ENCODE measurements at regions not wholly inside any gene's neighbourhood (a gene's known extent, or its start where the extent isn't known, plus 50 kb on each side); places are given as distances from the start of the nearest gene placed in this dataset.

GRCh38 chr9:105141146-105141975, 103.1 kb upstream of the SLC44A1 start:
- POLR2A ChIA-PET, result no interaction called here
- no peaks in the 10 kb centered on the region for H4K20me1 ChIP-seq (ENCODE audit: insufficient read depth)
- H3F3A ChIP-seq (replicated peaks; ENCODE audit: insufficient read depth), result no peaks in the 10 kb centered on the region
- H2AFZ ChIP-seq (ENCODE audit: low read depth), result no peak overlapping the region
- peaks cover 0 to 7% of the 10 kb centered on the region in 2 experiments; a peak in 1 of 4 replicates for H3K4me1 ChIP-seq (ENCODE audit: control insufficient read depth in 1 of 2, insufficient read depth in 2 of 2, low read depth in 1 of 2, low read length in 1 of 2)
- no peaks in the 10 kb centered on the region for H3K27me3 ChIP-seq (ENCODE audit: insufficient read depth)
- no peak overlapping the region for H3K9ac ChIP-seq
- H3K4me2 ChIP-seq, result no peak overlapping the region
- H3K27ac ChIP-seq (ENCODE audit: low read depth in 2 of 2, low read length in 1 of 2), result no peak overlapping the region
- no peaks in the 10 kb centered on the region for H3K9me3 ChIP-seq
- no peak for TF ChIP-seq RAD21 (IDR thresholded peaks at IDR 0.05; ENCODE audit: low read length)
- no peak for TF ChIP-seq RFX5 (IDR thresholded peaks at IDR 0.05; ENCODE audit: low read length)
- TF ChIP-seq FOXM1 (IDR thresholded peaks at IDR 0.05; ENCODE audit: low read depth), result no peak
- WGBS (ENCODE audit: low lambda C conversion rate), result 91% methylated on average over 5 of the region's 5 CpGs
- H3K79me2 ChIP-seq (ENCODE audit: insufficient read depth), result no peaks in the 10 kb centered on the region
- no peak for DNase-seq
- H3K36me3 ChIP-seq (replicated peaks in 1 of 2; ENCODE audit: control insufficient read depth in 1 of 2, insufficient read depth in 2 of 2, low read length in 1 of 2), result no peaks in the 10 kb centered on the region
- H3K4me3 ChIP-seq (ENCODE audit: low read depth in 2 of 2, low read length in 1 of 2), result no peak overlapping the region
- H3K9me2 ChIP-seq, result no peaks in the 10 kb centered on the region
- CTCF ChIA-PET, result interaction anchor here (0.8 to 1.7 kb wide), 3 partner anchors 13 to 278 kb away, joined by 4 to 6 read pairs (median 5); no protein-coding TSS in a partner anchor

- peaks cover 4 to 13% of the 10 kb centered on the region in 2 experiments; a peak in 1 of 4 replicates for H3K4me1 ChIP-seq (ENCODE audit: control insufficient read depth in 1 of 2, insufficient read depth in 2 of 2, low read depth in 1 of 2, low read length in 1 of 2)
- no peaks in the 10 kb centered on the region for H3F3A ChIP-seq (replicated peaks; ENCODE audit: insufficient read depth)
- H4K20me1 ChIP-seq (ENCODE audit: insufficient read depth), result no peaks in the 10 kb centered on the region
- H3K4me3 ChIP-seq (ENCODE audit: low read depth in 2 of 2, low read length in 1 of 2), result no peak overlapping the region
- POLR2A ChIA-PET, result no interaction called here
- no peak overlapping the region for H2AFZ ChIP-seq (ENCODE audit: low read depth)
- no peak overlapping the region for H3K4me2 ChIP-seq
- TF ChIP-seq NRF1 (IDR thresholded peaks at IDR 0.05; ENCODE audit: low read depth, low read length) (no peak), NFIC (IDR thresholded peaks at IDR 0.05; ENCODE audit: borderline replicate concordance) (no peak), RFX5 (IDR thresholded peaks at IDR 0.05; ENCODE audit: low read length) (no peak), TEAD4 (IDR thresholded peaks at IDR 0.05; ENCODE audit: borderline replicate concordance, insufficient read depth) (no peak), TCF12 (IDR thresholded peaks at IDR 0.05) (no peak), GABPA (IDR thresholded peaks at IDR 0.05; ENCODE audit: low read depth) (no peak), JUND (IDR thresholded peaks at IDR 0.05) (no peak), TAF1 (IDR thresholded peaks at IDR 0.05; ENCODE audit: borderline replicate concordance, low read depth, low read length) (no peak), RXRA (IDR thresholded peaks at IDR 0.05; ENCODE audit: borderline replicate concordance, low read depth) (no peak), SIN3A (IDR thresholded peaks at IDR 0.05; ENCODE audit: borderline replicate concordance, low read depth, low read length) (no peak), POLR2AphosphoS5 (IDR thresholded peaks at IDR 0.05; ENCODE audit: low read depth, low read length) (no peak), EZH2phosphoT487 (IDR thresholded peaks at IDR 0.05; ENCODE audit: borderline replicate concordance, low read depth) (no peak), PBX3 (IDR thresholded peaks at IDR 0.05) (no peak), GATA2 (CRISPR knock-in tag; IDR thresholded peaks at IDR 0.05) (no peak), CHD2 (IDR thresholded peaks at IDR 0.05; ENCODE audit: low read length, partially characterized antibody) (no peak), REST (IDR thresholded peaks at IDR 0.05; ENCODE audit: low read depth, low read length) (no peak), FOSL2 (IDR thresholded peaks at IDR 0.05; ENCODE audit: borderline replicate concordance, low read depth) (no peak), EP300 (IDR thresholded peaks at IDR 0.05; ENCODE audit: borderline replicate concordance in 1 of 2, low read depth in 1 of 2, low read length in 1 of 2) (no peak), FOXM1 (IDR thresholded peaks at IDR 0.05; ENCODE audit: low read depth) (no peak)
- no peaks in the 10 kb centered on the region for H3K79me2 ChIP-seq (ENCODE audit: insufficient read depth)
- no peaks in the 10 kb centered on the region for H3K9me3 ChIP-seq
- DNase-seq, result no peak
- 100% methylated on average over 1 of the region's 1 CpG for WGBS (ENCODE audit: low lambda C conversion rate)
- CTCF ChIA-PET, result interaction anchor here (1.4 to 1.7 kb wide), 2 partner anchors 274 to 279 kb away, joined by 5 to 6 read pairs; no protein-coding TSS in a partner anchor
- H3K9ac ChIP-seq, result no peak overlapping the region
- H3K9me2 ChIP-seq, result no peaks in the 10 kb centered on the region
- no peaks in the 10 kb centered on the region for H3K27me3 ChIP-seq (ENCODE audit: insufficient read depth)
- H3K27ac ChIP-seq (ENCODE audit: low read depth in 2 of 2, low read length in 1 of 2), result no peak overlapping the region
- no peaks in the 10 kb centered on the region for H3K36me3 ChIP-seq (replicated peaks in 1 of 2; ENCODE audit: control insufficient read depth in 1 of 2, insufficient read depth in 2 of 2, low read length in 1 of 2)
Observed at GRCh38 chr9:105141976-105142250, 102.5 kb upstream of the SLC44A1 start.
